KG1 (cell line): ENCODE measurements at regions not wholly inside any gene's neighbourhood (a gene's known extent, or its start where the extent isn't known, plus 50 kb on each side); places are given as distances from the start of the nearest gene placed in this dataset.

Experiments
- DNase-seq: peaks from one replicate; lab custom pipeline; 2025; lab: John Stamatoyannopoulos, UW

DNA sequence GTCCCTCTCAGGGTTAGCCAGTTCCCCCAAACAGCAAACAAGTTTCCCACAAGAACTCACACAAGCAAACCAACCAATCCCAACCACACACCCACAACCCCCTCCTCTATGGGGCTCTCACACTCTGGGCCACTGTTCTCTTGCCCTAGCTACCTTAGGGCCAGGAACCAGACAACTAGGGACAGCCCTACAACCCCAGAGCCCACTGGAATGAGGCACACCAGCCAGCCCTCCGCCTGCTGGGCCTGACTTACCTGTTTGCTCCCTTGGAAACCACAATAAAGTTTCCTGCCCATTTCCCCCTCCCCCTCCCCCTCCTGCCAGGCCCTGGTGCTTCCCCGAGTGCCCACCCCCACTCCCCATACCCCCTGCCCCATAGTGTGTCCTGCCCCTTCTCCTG, 132.6 kb downstream of the WDR11 start:
- DNase-seq: no peak

DNA sequence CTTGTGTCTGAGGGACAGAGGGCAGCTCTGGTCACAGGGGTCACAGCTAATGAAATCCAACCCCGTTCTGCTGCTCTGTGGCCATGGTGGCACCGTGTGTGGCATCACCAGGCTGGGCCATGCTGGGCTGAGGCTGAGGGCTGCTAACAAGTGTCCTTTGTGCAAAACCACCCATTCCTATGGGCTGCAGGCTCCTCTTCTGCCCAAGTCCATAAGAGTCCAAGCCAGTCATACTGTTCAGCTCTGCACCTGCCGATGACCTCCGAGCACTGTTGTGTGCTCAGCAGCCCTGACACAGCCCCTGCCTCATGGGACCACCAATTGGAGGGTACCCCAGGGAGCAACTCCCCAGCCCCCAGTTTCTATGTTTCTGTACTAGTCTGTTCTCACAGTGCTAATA, 133.1 kb downstream of the WDR11 start:
- DNase-seq: no peak

DNA sequence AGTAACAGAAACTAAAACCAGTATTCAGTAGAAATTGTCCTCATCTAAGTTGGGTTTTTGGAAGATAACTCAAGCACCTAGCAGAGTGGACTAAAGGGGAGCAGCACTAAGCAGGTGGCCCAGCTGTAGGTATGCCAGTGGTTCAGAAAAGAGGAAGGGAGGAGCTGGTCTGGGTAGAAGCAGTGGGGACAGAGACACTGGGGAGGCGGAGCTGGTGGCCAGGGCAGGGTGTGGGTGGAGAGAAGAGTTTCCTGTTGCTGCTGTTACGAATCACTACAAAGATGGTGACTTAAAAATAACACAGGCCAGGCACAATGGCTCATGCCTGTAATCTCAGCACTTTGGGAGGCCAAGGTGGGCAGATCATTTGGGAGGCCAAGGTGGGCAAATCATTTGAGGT, 136.2 kb downstream of the WDR11 start:
- no peak for DNase-seq

DNA sequence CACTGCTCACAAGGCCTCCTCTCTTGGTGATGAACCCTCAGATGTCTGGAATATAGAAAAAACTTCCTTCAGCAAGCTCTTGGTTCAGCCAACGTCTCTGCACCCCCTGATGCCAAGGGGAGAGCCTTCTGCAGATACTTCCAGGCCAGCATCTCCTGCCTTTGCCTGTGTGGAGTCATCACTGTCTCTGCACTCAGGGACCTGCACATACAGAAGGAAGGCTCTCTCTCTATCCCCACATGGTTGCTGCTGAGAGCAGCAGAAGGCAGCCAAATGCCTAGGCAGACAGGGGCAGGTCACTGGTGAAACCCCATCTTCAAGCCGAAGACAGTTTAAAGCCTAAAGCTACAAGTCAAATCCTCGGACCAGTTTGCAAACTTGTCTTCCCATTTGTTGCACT, 137.6 kb downstream of the WDR11 start:
- no peak for DNase-seq

DNA sequence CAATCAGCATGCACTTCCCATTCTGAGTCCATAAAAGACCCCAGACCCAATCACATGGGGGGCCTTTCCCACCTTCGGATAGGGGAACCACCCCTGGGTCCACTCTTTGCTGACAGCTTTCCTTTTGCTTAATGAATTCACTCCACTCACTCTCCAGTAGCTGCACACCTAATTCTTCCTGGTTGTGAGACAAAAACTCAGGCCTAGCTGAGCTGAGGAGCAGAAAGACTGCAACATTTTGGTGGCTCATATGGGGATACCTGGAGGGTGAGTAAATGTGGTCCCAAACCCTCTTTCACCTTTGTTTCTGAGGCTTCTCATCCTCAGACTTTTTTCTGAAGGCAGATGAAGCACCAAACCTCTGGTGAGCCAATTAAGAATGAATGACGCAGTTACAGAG, 138.1 kb downstream of the WDR11 start:
- DNase-seq: no peak

DNA sequence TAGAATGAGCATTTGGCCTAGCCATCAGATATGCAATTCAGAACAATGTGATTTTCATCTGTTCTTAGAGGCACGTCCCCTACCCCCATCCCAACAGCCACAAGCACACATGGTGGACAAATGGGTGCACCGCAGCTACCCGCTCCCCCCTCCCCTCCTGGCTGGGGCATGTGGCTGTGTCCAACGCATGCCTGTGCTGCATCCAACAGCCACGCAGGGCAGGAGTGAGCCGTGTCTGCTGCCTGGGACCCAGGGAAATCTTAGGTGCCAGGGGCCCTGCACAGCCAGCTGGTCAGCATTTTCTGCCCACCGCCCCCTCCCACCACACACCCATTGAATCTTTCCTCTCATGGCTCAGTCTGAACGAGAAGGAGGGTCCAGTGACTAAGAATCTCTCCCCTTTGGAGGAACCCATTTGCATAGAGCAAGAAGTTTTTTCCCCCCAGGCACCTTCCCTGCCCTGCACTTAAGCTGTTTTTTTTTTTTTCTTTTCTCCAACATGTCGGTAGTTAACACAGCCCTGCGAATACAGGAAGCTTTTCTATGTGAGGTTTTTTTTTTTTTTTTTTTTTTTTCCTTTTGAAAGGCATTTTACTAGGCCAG, 138.9 kb downstream of the WDR11 start:
- DNase-seq: no peak

DNA sequence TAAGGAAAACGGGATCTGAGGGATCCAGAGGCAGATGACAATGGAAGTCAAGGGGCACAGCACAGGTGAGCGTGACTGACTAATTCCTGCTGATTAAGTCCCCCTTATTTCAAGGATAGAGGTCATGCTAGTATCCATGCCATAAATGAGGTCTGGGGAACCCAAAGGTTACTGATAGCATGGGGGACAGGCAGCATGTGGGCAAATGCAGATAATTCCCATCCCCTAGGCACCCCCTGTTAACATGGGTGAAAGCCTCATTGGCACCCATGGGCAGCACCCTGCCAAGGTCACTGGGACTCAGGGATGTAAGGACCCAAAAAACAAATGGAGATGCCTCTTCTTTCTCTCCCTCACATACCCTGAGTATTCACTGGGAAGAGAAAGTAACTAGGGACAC, 139.7 kb downstream of the WDR11 start:
- no peak for DNase-seq

DNA sequence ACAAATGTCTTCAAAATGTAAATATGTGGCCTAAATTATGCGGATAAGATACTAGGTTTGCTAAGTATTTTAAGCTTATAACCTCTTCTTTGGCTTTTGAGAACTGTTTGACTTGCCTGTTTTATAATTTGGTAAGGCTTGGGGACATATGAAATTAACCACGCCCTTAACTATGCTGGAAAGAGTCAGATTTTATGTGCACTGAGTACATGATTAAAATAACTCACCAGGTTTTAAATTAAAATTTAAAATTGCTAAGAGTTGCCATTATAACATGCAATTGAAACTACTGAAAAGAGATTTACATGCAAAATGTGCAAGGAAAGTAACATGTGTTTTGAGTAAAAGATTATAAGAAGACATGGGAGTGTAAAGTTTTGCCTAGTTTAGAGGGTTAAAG, 141.9 kb downstream of the WDR11 start:
- no peak for DNase-seq

DNA sequence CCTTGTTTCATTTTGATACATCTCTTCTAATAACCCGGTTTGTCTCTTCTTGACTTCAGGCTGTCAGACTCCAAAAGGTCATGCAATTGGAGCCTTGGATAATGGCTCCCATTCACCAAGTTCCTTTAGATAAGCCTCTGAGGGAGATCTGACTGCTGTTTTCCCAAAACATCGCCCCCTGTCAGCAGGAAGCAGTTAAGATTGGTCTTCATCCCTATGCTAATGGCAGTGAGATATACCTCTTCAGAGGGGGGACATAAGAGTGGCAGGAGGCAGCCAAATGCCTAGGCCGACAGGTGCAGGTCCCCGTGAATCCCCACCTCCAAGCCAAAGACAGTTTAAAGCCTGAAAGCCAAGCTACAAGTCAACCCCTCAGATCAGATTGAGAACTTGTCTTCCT, 144.6 kb downstream of the WDR11 start:
- no peak for DNase-seq

DNA sequence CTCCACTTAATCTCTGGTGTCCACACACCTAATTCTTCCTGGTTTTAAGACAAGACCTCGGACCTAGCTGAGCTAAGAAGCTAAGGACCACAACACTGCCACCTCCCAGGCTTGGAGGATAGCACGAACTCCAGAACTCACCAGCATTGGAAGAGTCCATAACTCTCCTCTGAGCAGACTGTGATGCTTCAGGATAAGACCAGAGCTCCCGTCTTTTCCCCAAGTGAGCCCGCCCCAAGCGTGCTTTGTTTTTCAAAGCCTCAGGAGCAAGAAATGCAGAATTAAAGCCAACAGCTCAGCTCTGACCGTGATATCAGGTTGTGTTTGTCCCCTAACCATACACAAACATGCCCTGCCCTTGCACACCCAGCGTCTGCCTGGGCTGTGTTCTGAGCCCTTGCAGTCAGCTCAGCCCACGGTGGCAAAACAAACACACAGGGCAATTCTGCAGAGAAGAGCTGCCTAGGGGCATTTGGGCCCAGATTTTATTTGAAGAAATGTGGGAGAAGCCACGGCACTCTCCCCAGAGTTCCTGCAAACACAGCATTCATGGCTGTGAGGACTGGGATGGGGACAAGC, 145.4 kb downstream of the WDR11 start:
- no peak for DNase-seq

DNA sequence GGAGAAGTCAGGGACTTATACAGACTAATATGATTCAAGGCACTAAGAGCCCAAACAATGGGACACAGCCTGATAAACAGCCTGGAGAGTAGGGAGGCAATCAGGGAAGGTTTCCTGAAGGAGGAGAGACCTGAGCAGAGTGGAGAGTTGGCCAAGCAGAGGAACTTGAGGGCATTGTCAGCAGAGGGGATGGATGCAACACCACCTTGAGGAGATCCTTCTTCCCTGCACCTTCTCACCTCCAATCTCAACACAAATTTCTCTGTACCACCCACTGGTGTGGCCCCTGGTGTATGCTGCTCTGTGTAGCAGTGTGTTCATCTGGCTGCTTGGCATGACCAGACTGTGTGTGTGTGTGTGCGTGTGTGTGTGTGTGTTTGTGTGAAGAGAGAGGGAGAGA, 146.2 kb downstream of the WDR11 start:
- DNase-seq: no peak

DNA sequence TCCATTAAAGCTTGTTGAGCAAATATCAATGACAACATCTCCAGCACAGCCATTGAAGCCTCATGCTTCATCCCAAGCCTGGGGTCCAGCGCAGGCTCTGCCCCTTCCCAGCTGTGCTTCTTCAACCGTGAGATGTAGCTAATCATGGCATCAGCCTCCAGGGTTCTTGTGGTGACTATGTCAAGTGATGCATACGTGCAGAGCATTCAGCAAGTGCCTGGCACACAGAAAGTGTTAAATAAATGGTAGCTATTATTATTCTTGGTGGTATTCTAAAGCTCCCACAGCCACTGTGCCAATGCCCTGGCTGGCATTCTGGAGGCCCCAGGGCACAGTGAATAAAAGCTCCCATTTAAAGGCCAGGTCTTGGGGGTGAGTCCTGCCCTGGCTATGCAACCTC, 146.6 kb downstream of the WDR11 start:
- no peak for DNase-seq

DNA sequence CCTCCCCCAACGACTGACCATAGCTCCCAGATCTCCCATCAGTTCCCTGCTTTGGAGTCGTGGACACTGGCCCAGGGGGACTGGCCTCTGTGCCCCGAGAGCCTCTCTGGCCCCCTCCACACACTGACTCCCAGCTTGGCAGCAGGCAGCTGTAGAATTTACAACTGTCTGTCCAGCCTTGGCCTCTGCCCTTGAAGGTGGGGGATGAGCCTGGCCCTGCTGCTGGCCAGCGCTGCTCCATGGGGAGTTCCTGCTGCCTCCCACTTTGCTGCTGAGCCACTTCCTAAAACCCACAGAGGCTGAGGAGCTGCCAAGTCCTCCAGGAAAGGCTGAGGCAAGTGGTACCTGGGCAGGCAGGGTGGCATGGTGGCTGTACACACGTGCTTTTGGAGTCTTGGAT, 147.1 kb downstream of the WDR11 start:
- no peak for DNase-seq

DNA sequence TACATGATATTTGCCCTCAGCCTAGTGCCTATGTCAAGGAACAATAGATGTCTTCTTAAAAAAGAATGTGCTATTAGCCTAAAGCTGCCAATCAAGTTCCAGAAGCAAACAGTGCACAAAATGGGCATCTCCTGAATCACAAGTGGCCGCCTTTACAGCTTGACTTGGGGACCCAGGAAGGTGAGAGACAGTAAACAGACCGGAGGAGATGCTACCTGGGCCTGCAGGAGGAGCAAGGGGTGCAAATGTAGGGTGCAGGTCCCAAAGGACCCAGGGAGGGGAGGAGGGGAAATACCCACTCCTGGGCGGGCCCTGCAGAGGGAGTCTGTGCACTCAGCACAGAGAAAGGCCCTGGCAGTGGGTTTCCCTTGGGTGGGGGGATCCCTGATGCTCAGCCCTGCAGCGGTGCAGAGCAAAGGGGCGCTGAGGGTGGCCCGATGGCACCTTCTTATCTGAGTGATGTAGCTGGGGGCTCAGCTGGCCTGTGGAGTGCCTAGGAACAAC, 147.7 kb downstream of the WDR11 start:
- no peak for DNase-seq

DNA sequence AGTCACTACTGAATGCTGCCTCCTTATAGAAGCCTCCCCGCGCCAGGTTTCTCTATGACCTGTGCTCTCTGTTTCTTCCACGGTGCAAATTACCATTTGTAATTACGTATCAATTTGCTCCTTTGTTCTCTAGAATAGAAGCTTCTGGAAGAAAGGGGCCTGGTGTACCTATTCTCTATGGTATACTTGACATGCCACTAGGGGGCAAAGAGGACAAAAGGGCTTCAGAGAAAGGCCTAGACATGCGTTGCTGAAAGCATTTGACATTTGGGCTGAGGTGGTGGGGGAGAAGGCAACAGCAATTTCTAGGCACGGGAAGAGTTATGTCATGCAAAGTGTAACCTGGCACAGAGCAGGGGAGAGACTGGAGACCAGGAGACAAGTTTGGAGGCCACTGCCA, 148.7 kb downstream of the WDR11 start:
- DNase-seq: no peak

DNA sequence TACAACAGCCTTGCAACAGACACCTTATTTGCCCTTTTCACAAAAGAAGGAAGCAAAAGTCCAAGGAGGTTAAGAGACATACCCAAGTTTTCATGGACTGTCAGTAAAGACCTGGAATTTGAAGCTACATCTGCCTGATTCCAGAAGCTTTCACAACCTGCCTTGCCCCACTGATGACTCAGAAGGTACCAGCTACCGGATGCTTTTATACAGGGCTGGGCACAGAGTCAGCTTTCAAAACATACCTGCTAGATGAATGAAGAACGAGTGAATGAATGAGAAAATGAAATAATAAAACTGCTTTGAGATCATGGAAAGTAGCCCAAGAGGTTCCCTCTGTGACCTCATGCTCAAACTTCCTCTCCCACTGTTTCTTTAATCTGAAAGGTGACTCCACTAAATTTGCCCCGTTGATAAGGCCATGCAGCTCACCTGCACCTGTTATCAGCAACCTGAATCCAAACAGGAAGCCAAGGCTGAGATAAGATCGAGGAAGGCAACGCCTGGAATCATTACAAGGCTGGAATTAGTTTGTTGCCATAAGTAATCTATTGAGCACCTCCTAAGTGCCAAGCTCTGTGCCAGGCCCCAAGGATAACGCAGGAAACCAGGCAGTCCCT, 151.5 kb downstream of the WDR11 start:
- no peak for DNase-seq

DNA sequence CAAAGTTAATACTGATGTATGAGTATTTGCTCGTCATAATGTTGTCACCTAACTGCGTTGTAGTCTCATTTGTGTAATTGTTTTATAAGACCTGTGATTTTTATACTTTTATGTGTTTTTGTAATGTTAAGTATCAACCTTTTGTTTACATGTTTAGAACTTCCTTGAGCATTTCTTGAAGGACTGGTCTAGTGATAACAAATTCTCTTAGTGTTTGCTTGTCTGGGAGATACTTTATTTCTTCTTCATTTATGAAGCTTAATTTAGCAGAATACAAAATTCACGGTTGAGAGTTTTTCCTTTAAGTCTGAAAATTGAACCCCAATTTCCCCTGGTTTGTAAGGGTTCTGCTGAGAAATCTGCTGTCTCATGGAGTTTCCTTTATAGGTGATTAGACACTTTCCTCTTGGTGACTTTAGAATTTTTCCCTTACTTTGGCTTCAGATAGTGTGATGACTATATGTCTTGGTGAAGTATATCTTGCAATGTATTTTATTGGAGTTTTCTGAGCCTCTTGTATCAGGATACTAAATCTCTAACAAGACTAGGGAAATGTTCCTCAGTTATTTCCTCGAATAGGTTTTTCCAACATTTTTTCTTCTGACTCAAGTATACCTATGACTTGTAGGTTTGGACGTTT, 154.9 kb downstream of the WDR11 start:
- no peak for DNase-seq

DNA sequence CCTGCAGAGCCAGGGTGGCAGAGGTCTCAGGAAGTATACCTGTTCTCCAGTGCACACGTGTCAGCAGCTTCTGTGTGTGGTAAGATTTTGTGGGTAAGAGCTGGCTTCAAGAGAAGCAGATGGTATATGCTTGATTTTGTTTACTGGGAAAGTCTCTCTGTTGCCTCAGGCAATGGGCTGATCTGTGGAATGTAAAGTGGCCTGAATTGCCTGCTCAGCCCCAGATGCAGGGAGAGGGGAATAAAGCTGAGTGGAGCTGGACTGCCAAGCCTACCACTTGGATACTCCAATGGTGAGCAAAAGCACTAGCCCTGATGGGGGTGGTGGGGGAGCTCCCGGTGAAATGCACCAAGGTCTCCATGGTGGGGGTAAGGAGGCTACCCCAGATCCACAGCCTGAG, 156.1 kb downstream of the WDR11 start:
- DNase-seq: no peak

DNA sequence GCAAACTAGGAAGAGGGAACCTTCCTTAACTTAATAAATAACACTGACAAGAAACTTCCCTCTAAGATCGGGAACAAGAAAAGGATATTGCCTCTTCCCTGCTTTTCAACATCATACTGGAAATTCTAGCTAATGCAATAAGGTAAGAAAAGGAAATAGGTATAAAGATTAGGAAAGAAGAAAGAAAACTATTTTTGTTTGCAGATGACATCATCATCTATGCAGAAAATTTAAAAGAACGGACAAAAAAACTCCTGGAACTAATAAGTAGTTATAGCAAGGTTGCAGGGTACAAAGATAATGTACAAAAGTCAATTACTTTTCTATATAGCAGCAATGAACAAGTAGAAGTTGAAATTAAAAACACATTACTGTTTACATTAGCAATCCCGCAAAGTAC, 164.8 kb downstream of the WDR11 start:
- DNase-seq: no peak

DNA sequence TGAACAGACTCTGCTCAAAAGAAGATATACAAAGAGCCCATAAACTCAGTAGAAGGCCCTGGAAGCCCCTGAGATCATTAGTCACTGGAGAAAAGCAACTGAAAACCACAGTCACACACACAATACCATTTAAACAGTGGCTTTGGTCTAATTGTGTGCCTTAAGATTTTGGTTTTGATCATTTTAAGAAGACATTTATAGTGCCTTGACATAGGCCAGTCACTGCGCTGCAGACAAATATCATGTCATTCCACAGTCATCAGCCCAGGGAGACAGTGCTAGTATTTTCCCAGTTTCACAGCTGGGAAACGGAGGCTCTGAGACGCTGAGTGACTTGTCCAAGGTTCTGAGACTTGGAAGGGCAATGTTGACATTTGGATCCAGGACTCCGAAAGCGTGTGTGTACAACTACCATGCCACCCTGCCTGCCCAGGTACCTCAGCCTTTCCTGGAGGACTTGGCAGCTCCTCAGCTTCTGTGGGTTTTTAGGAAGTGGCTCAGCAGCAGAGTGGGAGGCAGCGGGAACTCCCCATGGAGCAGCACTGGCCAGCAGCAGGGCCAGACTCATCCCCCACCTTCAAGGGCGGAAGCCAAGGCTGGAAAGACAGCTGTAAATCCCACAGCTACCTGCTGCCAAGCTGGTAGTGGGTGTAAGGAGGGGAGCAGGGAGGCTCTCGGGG, 173.9 kb downstream of the WDR11 start:
- DNase-seq: no peak

DNA sequence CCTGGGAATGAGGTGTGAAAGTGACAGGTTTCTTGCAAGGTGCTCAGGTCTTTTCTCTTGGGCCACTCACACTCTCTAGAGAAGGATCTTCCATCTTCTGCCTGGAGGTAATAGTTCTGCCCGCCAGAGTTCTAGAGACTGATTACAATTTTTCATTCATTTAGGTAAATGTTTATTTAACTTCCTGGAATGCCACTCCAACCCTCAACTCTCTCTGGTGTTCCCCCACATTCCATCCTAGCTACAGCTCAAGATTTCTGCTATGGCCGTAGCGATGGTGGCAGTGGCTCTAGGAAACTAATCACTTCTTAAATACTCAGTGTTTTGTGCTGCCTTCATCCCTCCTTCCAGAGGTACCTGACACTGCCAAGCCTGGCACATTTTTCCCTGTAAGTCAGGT, 174.6 kb downstream of the WDR11 start:
- no peak for DNase-seq

DNA sequence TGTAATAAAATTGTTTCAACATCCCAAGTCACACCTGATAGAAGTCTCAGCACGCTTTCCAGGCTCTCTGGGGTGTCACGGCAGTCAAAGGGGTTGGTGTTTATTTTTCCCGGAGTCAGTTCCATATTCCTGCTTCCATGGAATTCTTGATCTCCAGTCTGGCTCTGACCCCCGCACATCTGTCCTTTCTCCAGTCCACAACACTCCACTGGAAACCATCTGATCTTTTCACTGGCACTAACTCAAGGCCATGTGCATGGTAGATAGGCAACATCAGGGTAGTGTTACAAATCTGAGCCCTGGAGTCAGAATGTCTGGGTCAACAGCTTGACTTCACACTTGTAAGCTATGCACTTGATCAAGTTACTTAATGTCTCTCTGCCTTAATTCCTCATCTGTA, 176.2 kb downstream of the WDR11 start:
- no peak for DNase-seq

DNA sequence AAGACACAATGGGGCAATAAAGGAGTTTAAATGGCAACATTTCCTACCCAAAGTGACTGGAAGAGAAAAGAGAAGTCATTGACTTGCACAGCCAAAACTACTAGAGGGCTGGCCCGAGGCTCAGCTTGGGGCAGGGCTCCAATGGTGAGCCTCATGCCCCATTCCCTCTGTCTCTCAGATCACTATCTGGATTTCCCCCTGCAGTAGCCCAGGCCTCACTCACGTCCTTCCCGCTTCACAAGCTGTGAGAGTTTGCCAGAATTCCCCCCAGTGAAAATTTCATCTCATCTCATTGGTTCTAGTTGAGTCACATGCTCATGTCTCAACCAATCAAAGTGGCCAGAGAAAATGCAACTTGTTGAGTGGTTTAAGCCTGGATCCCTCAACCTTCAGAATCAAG, 181.3 kb downstream of the WDR11 start:
- no peak for DNase-seq
